Common myeloid progenitor, CD34-positive (primary cell): ENCODE measurements at regions not wholly inside any gene's neighbourhood (a gene's known extent, or its start where the extent isn't known, plus 50 kb on each side); places are given as distances from the start of the nearest gene placed in this dataset.

Source experiments
- CTCF ChIA-PET: fragments of 350-600 bp; sonication (Branson Sonifier 250); formaldehyde crosslinking; loops from one replicate; lab custom pipeline; 2021; ENCODE audit warnings: antibody characterized with exemption; lab: Charles Lee
- POLR2A ChIA-PET: fragments of 350-600 bp; sonication (Branson Sonifier 250); formaldehyde crosslinking; loops from one replicate; lab custom pipeline; 2021; ENCODE audit warnings: antibody characterized with exemption; lab: Charles Lee
- DNase-seq, 3 donors: peaks; one replicate each; pipeline versions ENCODE4 v3.0.0 to v3.0.0-alpha.2; 2013
- H3K27ac ChIP-seq, 2 experiments: 1 replicate in 1 of 2; 2 replicates in 1 of 2; pipeline ENCODE4 v1.7.0; 2013; ENCODE audit warnings: inconsistent platforms in 2 of 2, low read length in 2 of 2, mild to moderate bottlenecking in 2 of 2, low read depth in 1 of 2, moderate library complexity in 1 of 2; ENCODE audit not compliant: severe bottlenecking in 2 of 2, insufficient read depth in 1 of 2, poor library complexity in 1 of 2
- H3K27me3 ChIP-seq, 5 experiments: replicated peaks in 2 of 5; 1 replicate in 3 of 5; 2 replicates in 2 of 5; pipeline versions ENCODE4 v1.6.1 to v1.7.0; 2013; ENCODE audit warnings: low read length in 4 of 5, mild to moderate bottlenecking in 2 of 5, moderate library complexity in 2 of 5, inconsistent platforms in 1 of 5; ENCODE audit not compliant: insufficient read depth in 5 of 5, control insufficient read depth in 4 of 5
- H3K36me3 ChIP-seq, 4 experiments: 1 replicate in 2 of 4; 2 replicates in 2 of 4; pipeline versions ENCODE4 v1.6.1 to v1.7.0; 2013; ENCODE audit warnings: low read length in 3 of 4, control low read depth in 1 of 4, mild to moderate bottlenecking in 1 of 4; ENCODE audit not compliant: control insufficient read depth in 4 of 4, insufficient read depth in 4 of 4
- H3K4me1 ChIP-seq, 4 experiments: 1 replicate in 3 of 4; 2 replicates in 1 of 4; pipeline versions ENCODE4 v1.6.1 to v1.7.1; 2013; ENCODE audit warnings: low read length in 3 of 4, mild to moderate bottlenecking in 3 of 4, control low read depth in 1 of 4, inconsistent platforms in 1 of 4, moderate library complexity in 1 of 4; ENCODE audit not compliant: control insufficient read depth in 4 of 4, insufficient read depth in 4 of 4; ENCODE audit errors: control extremely low read depth in 1 of 4
- H3K4me3 ChIP-seq, 7 experiments: 1 replicate in 4 of 7; 2 replicates in 3 of 7; pipeline versions ENCODE4 v1.5.1 to v1.7.0; 2013; ENCODE audit warnings: mild to moderate bottlenecking in 7 of 7, low read length in 6 of 7, moderate library complexity in 6 of 7, inconsistent platforms in 2 of 7, low read depth in 2 of 7, control low read depth in 1 of 7; ENCODE audit not compliant: insufficient read depth in 4 of 7, control insufficient read depth in 1 of 7; ENCODE audit errors: extremely low read depth in 1 of 7
- H3K9me3 ChIP-seq, 5 experiments: 1 replicate in 4 of 5; 2 replicates in 1 of 5; pipeline versions ENCODE4 v1.6.1 to v1.7.1; 2013; ENCODE audit warnings: low read length in 4 of 5, mild to moderate bottlenecking in 2 of 5, inconsistent platforms in 1 of 5, low read depth in 1 of 5, moderate library complexity in 1 of 5; ENCODE audit not compliant: control insufficient read depth in 4 of 5, insufficient read depth in 2 of 5; ENCODE audit errors: control extremely low read depth in 1 of 5
- WGBS: methylation state at CpG from one replicate; pipeline ENCODE4 v1.1.5; 2013; ENCODE audit not compliant: insufficient coverage; 5-methylcytosine and 5-hydroxymethylcytosine counted together

DNA sequence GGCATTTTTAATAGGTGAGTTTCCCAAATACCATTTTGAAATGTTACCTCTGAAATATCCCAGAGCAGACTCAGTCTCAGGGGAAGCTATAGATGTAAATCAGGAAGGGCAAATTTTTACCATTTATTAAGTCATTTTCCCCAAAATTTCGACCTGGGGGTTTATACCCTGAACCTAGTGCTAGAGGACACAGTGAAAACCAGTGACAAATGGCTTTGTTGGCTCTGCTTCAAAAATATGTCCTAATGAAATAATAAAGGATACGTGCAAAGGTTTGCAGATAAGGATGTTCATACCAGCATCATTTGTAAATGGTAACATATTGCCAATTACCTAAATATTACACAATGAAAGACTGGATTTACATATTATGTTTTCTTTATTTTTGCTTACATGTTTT is 546.7 kb upstream of the ADAMTS9 start:
- ChIA-PET CTCF (no interaction called here), POLR2A (no interaction called here)
- WGBS = no CpG with 5 or more reads among the region's 2 CpGs

GRCh38 chr3:65233561-65233960 is 545.8 kb upstream of the ADAMTS9 start:
- Histone ChIP-seq H3K27ac (no peak overlapping the region), H3K36me3 (no peaks in the 10 kb centered on the region), H3K27me3 (no peaks in the 10 kb centered on the region), H3K4me1 (no peaks in the 10 kb centered on the region), H3K4me3 (no peak overlapping the region), H3K9me3 (no peaks in the 10 kb centered on the region)
- DNase-seq = no peak
- 80% methylated on average over 2 of the region's 5 CpGs for WGBS
- ChIA-PET CTCF (interaction anchor here (0.6 kb wide), 1 partner anchor 87 kb away, joined by 4 read pairs; no protein-coding TSS in a partner anchor), POLR2A (no interaction called here)

More for the DNA sequence above, 546.7 kb upstream of the ADAMTS9 start:
- Histone ChIP-seq H3K36me3 (no peaks in the 10 kb centered on the region), H3K27ac (no peak overlapping the region), H3K27me3 (no peaks in the 10 kb centered on the region), H3K4me1 (no peaks in the 10 kb centered on the region), H3K9me3 (no peaks in the 10 kb centered on the region), H3K4me3 (no peak overlapping the region)
- DNase-seq = no peak

DNA sequence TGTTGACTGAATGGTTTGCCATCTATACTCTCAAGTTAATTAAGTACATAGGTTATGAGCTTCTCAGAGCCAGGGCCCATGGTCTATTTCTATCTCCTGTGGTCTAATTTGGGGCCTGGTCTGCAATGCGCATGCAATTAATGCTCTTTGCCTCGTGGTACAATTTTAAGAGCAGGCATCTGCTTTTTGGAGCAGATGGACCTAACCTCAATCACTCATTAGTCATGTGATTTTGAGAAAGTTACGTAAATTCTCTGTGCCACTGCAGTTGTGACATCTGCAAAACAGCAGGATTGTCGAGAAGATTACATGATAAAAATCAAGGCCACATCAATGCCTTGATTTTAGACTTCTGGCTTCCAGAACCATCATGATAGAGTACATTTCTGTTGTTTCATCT is 543.7 kb upstream of the ADAMTS9 start:
- DNase-seq = no peak
- no peak overlapping the region for H3K4me3 ChIP-seq
- no peaks in the 10 kb centered on the region for H3K36me3 ChIP-seq
- CTCF ChIA-PET = interaction anchor here (1.0 kb wide), 1 partner anchor 11 kb away, joined by 3 read pairs; no protein-coding TSS in a partner anchor
- H3K9me3 ChIP-seq = no peaks in the 10 kb centered on the region
- WGBS = 85% methylated on average over 4 of the region's 4 CpGs
- no peak overlapping the region for H3K27ac ChIP-seq
- POLR2A ChIA-PET = no interaction called here
- H3K27me3 ChIP-seq = no peaks in the 10 kb centered on the region
- no peaks in the 10 kb centered on the region for H3K4me1 ChIP-seq

DNA sequence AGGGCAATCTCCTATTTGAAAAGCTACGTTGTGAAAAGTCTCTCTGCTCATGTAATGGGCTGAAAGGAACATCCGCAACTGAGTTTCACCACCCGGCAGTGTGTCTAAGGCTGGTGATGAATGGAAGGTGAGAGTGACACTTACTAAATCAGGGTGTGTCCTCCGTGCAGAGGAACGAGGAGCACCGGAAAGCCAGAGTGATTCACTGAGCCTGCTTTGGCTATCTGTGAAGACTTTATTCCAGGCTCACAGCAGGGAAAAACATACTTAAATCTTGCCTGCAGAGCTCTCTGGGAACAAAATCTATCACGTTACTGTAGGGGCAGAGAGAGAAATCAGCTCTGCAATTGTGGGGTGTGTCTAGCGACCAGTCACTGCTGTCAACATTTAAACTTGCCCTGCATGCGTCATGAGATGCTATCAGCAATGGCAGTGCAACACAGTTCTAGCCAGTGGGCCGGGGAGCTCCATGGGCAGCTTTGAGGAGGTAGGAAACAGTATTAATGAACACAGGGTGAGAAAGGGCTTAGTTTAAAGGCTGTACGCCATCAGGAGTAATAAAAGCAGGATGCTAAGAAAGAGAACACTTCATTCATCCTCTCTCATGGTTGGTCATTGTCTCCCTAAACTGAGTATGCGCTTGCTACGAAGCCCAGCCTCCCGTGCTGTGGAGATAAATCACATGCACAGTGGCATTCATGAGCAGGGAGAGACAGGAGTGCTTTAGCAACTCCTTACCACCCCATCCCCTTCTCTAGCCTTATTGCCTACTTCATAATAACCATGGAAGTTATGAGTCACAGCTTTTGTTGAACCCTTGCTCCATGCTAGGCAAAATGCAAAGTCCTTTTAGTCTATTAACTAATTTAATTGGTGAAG is 542.7 kb upstream of the ADAMTS9 start:
- DNase-seq = no peak
- no peaks in the 10 kb centered on the region for H3K4me1 ChIP-seq
- H3K27ac ChIP-seq = no peak overlapping the region
- POLR2A ChIA-PET = no interaction called here
- H3K36me3 ChIP-seq = no peaks in the 10 kb centered on the region
- no peak overlapping the region for H3K4me3 ChIP-seq
- CTCF ChIA-PET = interaction anchor here (1.0 kb wide), 1 partner anchor 10 kb away, joined by 3 read pairs; no protein-coding TSS in a partner anchor
- no peaks in the 10 kb centered on the region for H3K27me3 ChIP-seq
- WGBS = 93% methylated on average over 9 of the region's 14 CpGs
- no peaks in the 10 kb centered on the region for H3K9me3 ChIP-seq

- Histone ChIP-seq H3K9me3 (peaks cover 0 to 2% (median 0%) of the 10 kb centered on the region in 5 experiments), H3K4me3 (no peak overlapping the region), H3K27me3 (no peaks in the 10 kb centered on the region), H3K4me1 (no peaks in the 10 kb centered on the region), H3K27ac (no peak overlapping the region), H3K36me3 (no peaks in the 10 kb centered on the region)
- ChIA-PET POLR2A (no interaction called here), CTCF (no interaction called here)
- no CpG with 5 or more reads among the region's 1 CpG for WGBS
- DNase-seq = no peak
Observed at GRCh38 chr3:65226287-65226686, 538.5 kb upstream of the ADAMTS9 start.

- Histone ChIP-seq H3K36me3 (no peaks in the 10 kb centered on the region), H3K4me3 (no peak overlapping the region), H3K9me3 (no peaks in the 10 kb centered on the region), H3K4me1 (no peaks in the 10 kb centered on the region), H3K27ac (no peak overlapping the region), H3K27me3 (no peaks in the 10 kb centered on the region)
- no CpG with 5 or more reads among the region's 1 CpG for WGBS
- DNase-seq = no peak
- ChIA-PET CTCF (no interaction called here), POLR2A (no interaction called here)
Observed at GRCh38 chr3:65210026-65210814, 522.4 kb upstream of the ADAMTS9 start.

DNA sequence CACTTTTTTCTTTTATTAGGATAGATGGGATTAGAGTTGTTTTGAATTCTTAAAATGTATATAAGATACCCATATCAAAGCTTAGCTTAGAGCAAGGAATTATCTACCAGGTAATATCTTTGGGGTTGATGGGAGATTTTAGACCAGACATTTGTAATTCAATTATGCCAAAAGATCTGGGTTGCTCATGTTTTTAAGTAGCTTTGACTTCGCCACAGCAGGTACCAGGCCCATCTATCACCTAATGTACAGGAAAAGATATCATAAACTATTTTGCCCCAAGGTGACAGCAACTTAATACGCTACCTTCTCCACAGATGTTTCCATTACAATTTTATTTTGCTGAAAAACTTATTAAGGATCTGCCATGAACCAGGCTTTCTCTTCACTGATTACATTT is 514.6 kb upstream of the ADAMTS9 start:
- Histone ChIP-seq H3K27me3 (peaks cover 0 to 3% (median 0%) of the 10 kb centered on the region in 5 experiments), H3K9me3 (no peaks in the 10 kb centered on the region), H3K4me1 (no peaks in the 10 kb centered on the region), H3K4me3 (no peak overlapping the region), H3K27ac (no peak overlapping the region), H3K36me3 (no peaks in the 10 kb centered on the region)
- DNase-seq = no peak
- POLR2A ChIA-PET = no interaction called here
- CTCF ChIA-PET = no interaction called here
- WGBS = no CpG with 5 or more reads among the region's 2 CpGs
